ENCODE measurements at regions not wholly inside any gene's neighbourhood (a gene's known extent, or its start where the extent isn't known, plus 50 kb on each side); places are given as distances from the start of the nearest gene placed in this dataset.

DNA sequence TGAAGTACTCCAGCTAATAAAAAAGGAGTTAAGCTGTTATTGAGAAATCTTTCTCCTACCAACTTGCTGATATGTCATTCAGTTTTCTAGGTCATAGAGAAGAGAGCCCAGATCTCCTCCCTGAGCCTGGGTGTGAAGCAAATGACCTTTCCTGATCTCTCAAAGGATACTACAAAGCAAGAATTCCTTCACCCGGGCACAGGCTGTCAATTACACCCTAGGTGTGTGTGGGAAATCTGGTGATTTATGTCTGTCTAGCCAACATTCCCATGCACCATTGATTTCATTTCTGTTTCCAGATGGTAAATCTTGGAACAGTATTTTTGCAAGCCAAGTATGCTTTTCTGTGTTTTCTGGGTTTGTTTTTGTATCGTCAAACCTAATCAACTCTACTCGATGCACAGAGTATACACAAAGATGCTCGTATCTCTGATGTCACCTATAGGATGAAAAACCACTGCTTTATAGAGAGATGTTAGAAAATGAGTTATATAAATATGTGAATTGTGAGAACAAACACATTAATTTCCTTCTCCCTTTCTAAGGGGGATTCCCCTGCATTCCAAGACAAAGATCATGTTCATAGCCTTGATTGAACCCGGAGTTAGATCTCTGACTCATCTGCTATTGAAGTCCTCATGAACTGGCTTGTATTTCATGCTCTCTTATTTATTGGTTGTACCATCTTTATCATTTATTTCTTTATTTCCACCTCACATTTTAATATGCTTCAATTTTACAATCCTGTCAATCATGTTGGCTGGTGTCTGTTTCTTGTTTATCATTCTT, 1037.4 kb downstream of the NLGN4Y start:
- Mint-ChIP-seq H3K9me3 (no peaks in the 10 kb centered on the region), H3K27me3 (ENCODE audit: low read depth in 3 of 3) (peaks cover 0 to 2% (median 0%) of the 10 kb centered on the region in 3 donors), H3K36me3 (no peaks in the 10 kb centered on the region)

DNA sequence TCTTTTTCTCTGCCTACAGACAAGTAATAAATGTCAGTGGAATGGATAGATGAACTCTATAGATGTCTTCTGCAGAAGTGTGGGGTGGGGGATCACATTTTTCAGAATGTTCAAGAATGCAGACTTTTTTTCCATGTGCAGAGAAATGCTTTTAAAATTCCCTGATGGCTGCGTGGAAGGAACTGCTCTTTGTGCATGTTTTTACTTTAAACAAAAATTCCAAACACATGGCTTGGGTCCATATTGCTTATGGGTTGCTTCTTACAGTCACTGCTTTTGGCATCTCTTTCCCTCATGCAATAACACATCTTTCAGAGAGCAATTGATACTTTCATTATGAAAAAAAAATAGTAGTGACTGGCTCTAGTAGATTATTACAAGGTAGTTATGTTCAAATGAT, 1053.6 kb downstream of the NLGN4Y start:
- Mint-ChIP-seq H3K27ac (no peak overlapping the region), H3K27me3 (ENCODE audit: low read depth in 3 of 3) (peaks cover 0 to 2% (median 0%) of the 10 kb centered on the region in 3 donors), H3K4me3 (no peak overlapping the region), H3K36me3 (no peaks in the 10 kb centered on the region), H3K9me3 (no peaks in the 10 kb centered on the region), H3K4me1 (no peaks in the 10 kb centered on the region)
- no peak for DNase-seq

More for the DNA sequence above, 1037.4 kb downstream of the NLGN4Y start:
- H3K4me1 Mint-ChIP-seq: no peaks in the 10 kb centered on the region
- no peak overlapping the region for H3K27ac Mint-ChIP-seq
- no peak overlapping the region for H3K4me3 Mint-ChIP-seq
- DNase-seq: no peak

DNA sequence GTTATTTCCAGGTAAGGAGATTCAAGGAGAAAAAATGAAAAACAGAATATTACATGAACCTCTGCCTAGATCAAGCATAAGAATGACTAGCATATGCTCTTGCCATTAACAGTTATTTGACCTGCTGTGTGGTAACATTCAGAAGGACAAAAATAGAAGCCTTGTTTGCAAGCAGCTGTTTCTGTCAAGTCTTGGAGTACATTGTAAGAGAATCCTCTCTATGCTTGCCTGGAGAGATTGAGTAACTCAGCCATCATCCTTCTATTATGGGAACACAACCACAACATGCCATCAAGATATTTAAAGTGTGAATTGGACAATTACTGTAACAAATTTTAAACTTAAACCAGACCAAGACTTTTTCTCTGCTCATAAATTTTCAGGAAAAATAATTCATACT, 1054.4 kb downstream of the NLGN4Y start:
- Mint-ChIP-seq H3K4me1 (no peaks in the 10 kb centered on the region), H3K27ac (no peak overlapping the region), H3K36me3 (no peaks in the 10 kb centered on the region), H3K9me3 (no peaks in the 10 kb centered on the region), H3K27me3 (ENCODE audit: low read depth in 3 of 3) (peaks cover 0 to 2% (median 0%) of the 10 kb centered on the region in 3 donors), H3K4me3 (no peak overlapping the region)
- DNase-seq: no peak

GRCh38 chrY:15579245-15579644, 1054.9 kb downstream of the NLGN4Y start:
- H3K4me3 Mint-ChIP-seq: no peak overlapping the region
- no peaks in the 10 kb centered on the region for H3K4me1 Mint-ChIP-seq
- H3K36me3 Mint-ChIP-seq: no peaks in the 10 kb centered on the region
- H3K9me3 Mint-ChIP-seq: peaks cover 0 to 2% (median 0%) of the 10 kb centered on the region in 6 donors
- no peak overlapping the region for H3K27ac Mint-ChIP-seq
- peaks cover 0 to 2% (median 0%) of the 10 kb centered on the region in 3 donors for H3K27me3 Mint-ChIP-seq (ENCODE audit: low read depth in 3 of 3)
- no peak for DNase-seq

- Mint-ChIP-seq H3K27ac (no peak overlapping the region), H3K4me3 (no peak overlapping the region), H3K4me1 (no peaks in the 10 kb centered on the region), H3K9me3 (peaks cover 0 to 5% (median 0%) of the 10 kb centered on the region in 6 donors), H3K27me3 (ENCODE audit: low read depth in 3 of 3) (no peaks in the 10 kb centered on the region), H3K36me3 (no peaks in the 10 kb centered on the region)
- DNase-seq: no peak
Measured at GRCh38 chrY:15583111-15583510, 1058.8 kb downstream of the NLGN4Y start.

DNA sequence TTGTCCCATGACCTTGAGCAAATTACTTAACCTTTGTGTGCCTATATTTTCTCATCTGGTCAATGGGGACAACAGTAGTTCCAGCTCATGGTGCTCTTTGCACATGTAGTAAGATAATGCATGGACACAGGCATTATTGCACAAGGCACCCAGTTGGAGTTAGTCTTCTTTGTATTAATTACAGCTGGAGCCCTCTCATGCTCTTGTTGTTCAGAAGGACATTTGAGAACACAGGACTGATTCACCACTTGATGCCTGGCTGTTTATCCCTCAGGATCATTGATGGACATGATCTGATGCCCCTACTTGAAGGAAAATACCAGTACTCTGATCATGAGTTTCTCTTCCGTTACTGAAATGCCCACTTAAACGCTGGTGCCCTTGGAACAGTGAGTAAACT, 1068.6 kb downstream of the NLGN4Y start:
- DNase-seq: no peak
- no peak overlapping the region for H3K27ac Mint-ChIP-seq
- no peaks in the 10 kb centered on the region for H3K36me3 Mint-ChIP-seq
- H3K9me3 Mint-ChIP-seq: no peaks in the 10 kb centered on the region
- H3K4me1 Mint-ChIP-seq: no peaks in the 10 kb centered on the region
- no peaks in the 10 kb centered on the region for H3K27me3 Mint-ChIP-seq (ENCODE audit: low read depth in 3 of 3)
- H3K4me3 Mint-ChIP-seq: no peak overlapping the region

DNA sequence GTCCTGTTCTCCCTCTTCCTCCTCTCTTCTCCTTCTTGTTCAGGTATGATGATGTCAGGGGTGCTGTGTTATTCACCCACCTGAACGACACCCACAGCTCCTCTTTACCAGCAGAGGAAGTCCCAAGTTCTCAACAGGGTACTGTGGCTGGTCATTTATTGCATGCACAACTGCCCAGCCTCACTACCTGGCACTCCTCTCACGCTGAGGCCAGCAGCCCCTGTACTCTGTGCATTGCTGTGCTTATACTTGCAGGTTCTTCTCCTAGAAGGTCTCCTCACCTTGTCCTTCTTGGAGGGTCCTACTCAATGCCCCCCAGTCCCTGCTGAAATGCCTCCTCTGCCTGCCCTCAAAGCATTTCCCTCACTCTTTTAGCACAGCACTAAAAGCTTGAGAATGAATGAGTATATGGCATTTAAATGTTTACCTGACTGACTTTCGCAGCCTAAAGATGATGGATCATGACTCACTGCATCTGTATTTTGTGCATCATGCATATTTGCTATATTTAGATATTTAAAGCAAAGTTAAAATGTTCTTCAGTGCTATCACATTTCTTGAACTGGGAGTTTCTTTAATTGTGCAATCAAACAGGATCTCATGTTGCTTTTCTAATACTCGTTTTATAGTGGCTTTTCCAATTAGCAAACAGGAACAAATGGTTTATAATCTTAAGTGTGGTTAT, 1069.3 kb downstream of the NLGN4Y start:
- Mint-ChIP-seq H3K27ac (no peak overlapping the region), H3K4me3 (no peak overlapping the region), H3K27me3 (ENCODE audit: low read depth in 3 of 3) (no peaks in the 10 kb centered on the region), H3K9me3 (no peaks in the 10 kb centered on the region), H3K36me3 (no peaks in the 10 kb centered on the region), H3K4me1 (no peaks in the 10 kb centered on the region)
- DNase-seq: no peak

DNA sequence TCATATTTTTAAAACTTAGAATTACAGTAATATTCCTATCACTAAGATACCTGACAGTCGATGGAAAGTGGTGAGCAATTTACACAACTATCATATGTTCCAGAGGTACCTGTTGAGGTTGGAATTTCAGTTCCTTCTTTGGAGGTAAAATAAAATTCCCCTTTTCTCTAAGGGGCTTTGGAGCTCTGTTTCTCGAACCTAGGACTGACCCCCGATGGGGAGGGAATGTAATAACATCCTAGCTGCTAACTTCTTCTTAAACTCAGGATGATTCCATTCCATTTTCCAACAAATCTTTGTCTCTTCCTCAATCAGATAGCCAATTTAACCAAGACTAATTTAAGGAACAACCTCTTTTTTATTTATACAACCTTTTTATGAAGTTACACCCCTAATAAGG, 1069.8 kb downstream of the NLGN4Y start:
- H3K27ac Mint-ChIP-seq: no peak overlapping the region
- H3K4me1 Mint-ChIP-seq: no peaks in the 10 kb centered on the region
- no peaks in the 10 kb centered on the region for H3K9me3 Mint-ChIP-seq
- H3K36me3 Mint-ChIP-seq: no peaks in the 10 kb centered on the region
- DNase-seq: no peak
- H3K27me3 Mint-ChIP-seq (ENCODE audit: low read depth in 3 of 3): no peaks in the 10 kb centered on the region
- no peak overlapping the region for H3K4me3 Mint-ChIP-seq

DNA sequence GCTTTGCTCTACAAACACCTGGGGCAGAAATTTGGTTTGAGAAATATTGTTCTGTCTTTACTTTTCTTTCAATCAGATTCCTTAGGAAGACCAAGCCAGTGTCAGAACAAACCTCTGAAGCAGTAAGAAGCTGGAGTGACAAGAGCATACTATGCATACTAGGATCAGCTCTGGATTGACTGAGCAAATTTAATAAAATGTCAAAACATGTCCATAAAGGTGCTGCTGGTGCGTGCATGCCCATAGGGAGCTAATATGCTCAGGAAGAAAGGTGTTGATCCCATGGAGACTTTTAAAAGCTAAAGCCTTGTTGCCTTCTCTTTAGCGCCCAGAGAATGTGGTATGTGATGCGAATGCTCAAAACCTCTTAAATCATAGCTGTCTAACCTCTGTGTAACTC, 1076.2 kb downstream of the NLGN4Y start:
- Mint-ChIP-seq H3K36me3 (no peaks in the 10 kb centered on the region), H3K27ac (no peak overlapping the region), H3K27me3 (ENCODE audit: low read depth in 3 of 3) (peaks cover 0 to 2% (median 0%) of the 10 kb centered on the region in 3 donors), H3K4me3 (no peak overlapping the region), H3K9me3 (no peaks in the 10 kb centered on the region), H3K4me1 (no peaks in the 10 kb centered on the region)
- no peak for DNase-seq

- no peak for DNase-seq
- H3K9me3 Mint-ChIP-seq: peaks cover 0 to 4% (median 0%) of the 10 kb centered on the region in 6 donors
- H3K27ac Mint-ChIP-seq: no peak overlapping the region
- H3K4me3 Mint-ChIP-seq: no peak overlapping the region
- no peaks in the 10 kb centered on the region for H3K36me3 Mint-ChIP-seq
- no peaks in the 10 kb centered on the region for H3K4me1 Mint-ChIP-seq
- H3K27me3 Mint-ChIP-seq (ENCODE audit: low read depth in 3 of 3): no peaks in the 10 kb centered on the region
Measured at GRCh38 chrY:15624370-15624769, 1100.0 kb downstream of the NLGN4Y start.

- Mint-ChIP-seq H3K36me3 (no peaks in the 10 kb centered on the region), H3K4me3 (no peak overlapping the region), H3K9me3 (peaks cover 0 to 4% (median 0%) of the 10 kb centered on the region in 6 donors), H3K4me1 (no peaks in the 10 kb centered on the region), H3K27me3 (ENCODE audit: low read depth in 3 of 3) (no peaks in the 10 kb centered on the region), H3K27ac (no peak overlapping the region)
- DNase-seq: no peak
Measured at GRCh38 chrY:15624928-15625327, 1100.6 kb downstream of the NLGN4Y start.

GRCh38 chrY:15648198-15648597, 1123.9 kb downstream of the NLGN4Y start:
- Mint-ChIP-seq H3K27me3 (ENCODE audit: low read depth in 3 of 3) (no peaks in the 10 kb centered on the region), H3K4me3 (no peak overlapping the region), H3K27ac (no peak overlapping the region), H3K4me1 (no peaks in the 10 kb centered on the region), H3K9me3 (no peaks in the 10 kb centered on the region), H3K36me3 (no peaks in the 10 kb centered on the region)
- DNase-seq: no peak

DNA sequence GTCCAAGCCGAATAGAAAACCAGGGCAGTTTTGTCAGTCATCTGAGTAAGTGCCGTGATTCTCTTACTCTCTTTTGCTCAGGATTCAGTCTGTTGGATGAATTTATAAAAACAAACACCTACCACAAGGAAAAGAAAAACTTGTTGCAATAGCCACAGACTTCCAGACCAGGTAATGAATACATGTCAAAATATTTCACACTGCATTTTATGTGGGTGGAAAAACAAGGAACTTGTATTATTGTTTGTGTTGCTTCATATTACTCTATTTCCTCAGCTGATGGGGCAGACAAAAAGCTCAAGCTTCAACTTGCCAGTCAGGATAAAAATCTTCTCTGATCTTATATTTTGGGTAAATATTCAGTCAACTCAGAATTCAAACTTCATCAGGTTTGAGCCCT, 1125.7 kb downstream of the NLGN4Y start:
- H3K27me3 Mint-ChIP-seq (ENCODE audit: low read depth in 3 of 3): peaks cover 0 to 2% (median 0%) of the 10 kb centered on the region in 3 donors
- H3K4me1 Mint-ChIP-seq: no peaks in the 10 kb centered on the region
- no peak overlapping the region for H3K4me3 Mint-ChIP-seq
- DNase-seq: no peak
- no peak overlapping the region for H3K27ac Mint-ChIP-seq
- no peaks in the 10 kb centered on the region for H3K36me3 Mint-ChIP-seq
- no peaks in the 10 kb centered on the region for H3K9me3 Mint-ChIP-seq

GRCh38 chrY:15688531-15688930, 1164.2 kb downstream of the NLGN4Y start:
- Mint-ChIP-seq H3K4me1 (no peaks in the 10 kb centered on the region), H3K27ac (no peak overlapping the region), H3K36me3 (no peaks in the 10 kb centered on the region), H3K9me3 (peaks cover 0 to 9% (median 0%) of the 10 kb centered on the region in 6 donors), H3K4me3 (no peak overlapping the region), H3K27me3 (ENCODE audit: low read depth in 3 of 3) (no peaks in the 10 kb centered on the region)
- DNase-seq: no peak

All from immature natural killer cell (primary cell).